B cell (primary cell): ENCODE measurements at regions not wholly inside any gene's neighbourhood (a gene's known extent, or its start where the extent isn't known, plus 50 kb on each side); places are given as distances from the start of the nearest gene placed in this dataset.

Experiments
- EZH2 ChIP-seq: IDR thresholded peaks from 2 replicates; pipeline ENCODE4 v1.6.1; 2012; ENCODE audit warnings: borderline replicate concordance, low read depth, mild to moderate bottlenecking, moderate library complexity, low read length; ENCODE audit not compliant: insufficient read depth, poor library complexity, severe bottlenecking
- TF ChIP-seq, protein P1 (sequence below): fragments of 200-600 bp; IDR thresholded peaks from one replicate; pipeline ENCODE4 v1.8.0; 2022; ENCODE audit warnings: antibody characterized with exemption, mild to moderate bottlenecking

- TF ChIP-seq, protein P1, sequence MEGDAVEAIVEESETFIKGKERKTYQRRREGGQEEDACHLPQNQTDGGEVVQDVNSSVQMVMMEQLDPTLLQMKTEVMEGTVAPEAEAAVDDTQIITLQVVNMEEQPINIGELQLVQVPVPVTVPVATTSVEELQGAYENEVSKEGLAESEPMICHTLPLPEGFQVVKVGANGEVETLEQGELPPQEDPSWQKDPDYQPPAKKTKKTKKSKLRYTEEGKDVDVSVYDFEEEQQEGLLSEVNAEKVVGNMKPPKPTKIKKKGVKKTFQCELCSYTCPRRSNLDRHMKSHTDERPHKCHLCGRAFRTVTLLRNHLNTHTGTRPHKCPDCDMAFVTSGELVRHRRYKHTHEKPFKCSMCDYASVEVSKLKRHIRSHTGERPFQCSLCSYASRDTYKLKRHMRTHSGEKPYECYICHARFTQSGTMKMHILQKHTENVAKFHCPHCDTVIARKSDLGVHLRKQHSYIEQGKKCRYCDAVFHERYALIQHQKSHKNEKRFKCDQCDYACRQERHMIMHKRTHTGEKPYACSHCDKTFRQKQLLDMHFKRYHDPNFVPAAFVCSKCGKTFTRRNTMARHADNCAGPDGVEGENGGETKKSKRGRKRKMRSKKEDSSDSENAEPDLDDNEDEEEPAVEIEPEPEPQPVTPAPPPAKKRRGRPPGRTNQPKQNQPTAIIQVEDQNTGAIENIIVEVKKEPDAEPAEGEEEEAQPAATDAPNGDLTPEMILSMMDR: no peak
- TF ChIP-seq EZH2: no peak
These were observed 190.1 kb downstream of the SCP2D1 start for GRCh38 chr20:19003366-19004336.
